Transverse colon (tissue), 4 donors: ENCODE measurements at regions not wholly inside any gene's neighbourhood (a gene's known extent, or its start where the extent isn't known, plus 50 kb on each side); places are given as distances from the start of the nearest gene placed in this dataset.

Experiments used
- DNase-seq: peaks from one replicate; pipeline ENCODE4 v3.0.0-alpha.2; 2019
- H3K27ac ChIP-seq, 4 donors: fragments of 200-600 bp; sonication (generic); 2 replicates each; pipeline ENCODE4 v1.5.1; 2016 to 2018; ENCODE audit warnings: inconsistent platforms in 4 of 4
- H3K27me3 ChIP-seq: fragments of 200-600 bp; sonication (generic); 2 replicates; pipeline ENCODE4 v1.5.1; 2017; ENCODE audit warnings: inconsistent platforms
- H3K36me3 ChIP-seq, 4 donors: fragments of 200-600 bp; sonication (generic); 2 replicates each; pipeline ENCODE4 v1.5.1; 2017 to 2019; ENCODE audit warnings: inconsistent platforms in 4 of 4
- H3K4me1 ChIP-seq, 4 donors: fragments of 200-600 bp; sonication (generic); 2 replicates each; pipeline ENCODE4 v1.5.1; 2017 to 2020; ENCODE audit warnings: inconsistent platforms in 4 of 4
- H3K4me3 ChIP-seq, 4 donors: fragments of 200-600 bp; sonication (generic); 1 replicate in 1 of 4; 2 replicates in 3 of 4; pipeline versions ENCODE4 v1.5.1 to v1.6.1; 2017 to 2019; ENCODE audit warnings: inconsistent platforms in 4 of 4
- H3K9me3 ChIP-seq, 2 donors: fragments of 200-600 bp; sonication (generic); 2 replicates each; pipeline ENCODE4 v1.5.1; 2017 to 2019; ENCODE audit warnings: inconsistent platforms in 2 of 2
- CTCF ChIP-seq, 5 experiments: fragments of 200-600 bp in 3 of 5; fragments of 450-650 bp in 2 of 5; sonication (generic) in 3 of 5; IDR thresholded peaks; 1 replicate in 2 of 5; 2 replicates in 3 of 5; pipeline ENCODE4 v1.5.1; 2016 to 2017; ENCODE audit warnings: antibody characterized with exemption in 5 of 5, inconsistent platforms in 3 of 5, mild to moderate bottlenecking in 2 of 5, moderate library complexity in 1 of 5
- EP300 ChIP-seq: sonication (generic); formaldehyde crosslinking; IDR thresholded peaks from one replicate; pipeline ENCODE4 v1.6.1; 2017; ENCODE audit warnings: antibody characterized with exemption, low read depth
- POLR2A ChIP-seq: fragments of 450-650 bp; IDR thresholded peaks from one replicate; pipeline ENCODE4 v1.6.1; 2016; ENCODE audit warnings: antibody characterized with exemption, mild to moderate bottlenecking, moderate library complexity
- POLR2AphosphoS5 ChIP-seq, 3 donors: sonication (generic); formaldehyde crosslinking; IDR thresholded peaks; one replicate each; pipeline ENCODE4 v1.6.1; 2016; ENCODE audit warnings: antibody characterized with exemption in 3 of 3
- WGBS, 2 donors: methylation state at CpG; one replicate each; pipeline ENCODE4 v1.1.5; 2018; ENCODE audit warnings: low coverage in 1 of 2; 5-methylcytosine and 5-hydroxymethylcytosine counted together
- in situ Hi-C, 4 donors: fragments of 200-750 bp; cut with MboI; loops; one replicate each; pipeline versions ENCODE4 v1.15.0 to v1.15.1; 2017; ENCODE audit warnings: low sequenced_read_pairs in 3 of 4, low pct_ligation_motif_present in 1 of 4, low pct_unique_long_range_greater_than_20kb in 1 of 4
- intact Hi-C: fragments of 100-400 bp; cut with DNase I; formaldehyde crosslinking; loops from one replicate; pipeline ENCODE4 v1.15.1; 2023; ENCODE audit warnings: low total_unique reads

GRCh38 chr11:101363706-101364275 is 220.0 kb downstream of the TRPC6 start:
- no peak overlapping the region for H3K27ac ChIP-seq
- intact Hi-C loops (no loop called here), in situ Hi-C loops (no loop called here)
- WGBS, 2 donors, result 31 to 75% methylated on average over 1 of the region's 1 CpG
- H3K9me3 ChIP-seq, result no peaks in the 10 kb centered on the region
- no peak overlapping the region for H3K4me3 ChIP-seq
- no peak for TF ChIP-seq CTCF (IDR thresholded peaks at IDR 0.05)
- TF ChIP-seq POLR2AphosphoS5 (IDR thresholded peaks at IDR 0.05), result no peak
- no peak for TF ChIP-seq POLR2A
- TF ChIP-seq EP300, result no peak
- DNase-seq, result no peak
- H3K36me3 ChIP-seq, result no peaks in the 10 kb centered on the region
- H3K27me3 ChIP-seq, result no peaks in the 10 kb centered on the region
- no peaks in the 10 kb centered on the region for H3K4me1 ChIP-seq

- WGBS, 2 donors, result 69 to 70% methylated on average over 3 of the region's 3 CpGs
- intact Hi-C loops, result no loop called here
- H3K4me3 ChIP-seq, result no peak overlapping the region
- no peaks in the 10 kb centered on the region for H3K27me3 ChIP-seq
- no peaks in the 10 kb centered on the region for H3K9me3 ChIP-seq
- H3K27ac ChIP-seq, result no peak overlapping the region
- TF ChIP-seq CTCF (IDR thresholded peaks at IDR 0.05), result no peak
- no peak for TF ChIP-seq POLR2AphosphoS5 (IDR thresholded peaks at IDR 0.05)
- TF ChIP-seq POLR2A, result no peak
- no peak for TF ChIP-seq EP300
- no peaks in the 10 kb centered on the region for H3K36me3 ChIP-seq
- H3K4me1 ChIP-seq, result no peaks in the 10 kb centered on the region
- in situ Hi-C loops, result no loop called here
- DNase-seq, result no peak
Measured at GRCh38 chr11:101362643-101363042, 221.2 kb downstream of the TRPC6 start.

- in situ Hi-C loops (no loop called here), intact Hi-C loops (no loop called here)
- H3K27ac ChIP-seq, result no peak overlapping the region
- H3K9me3 ChIP-seq, result no peaks in the 10 kb centered on the region
- H3K4me1 ChIP-seq, result no peaks in the 10 kb centered on the region
- 71 to 79% methylated on average over 1 of the region's 1 CpG for WGBS, 2 donors
- no peak overlapping the region for H3K4me3 ChIP-seq
- H3K27me3 ChIP-seq, result no peaks in the 10 kb centered on the region
- no peak for DNase-seq
- no peaks in the 10 kb centered on the region for H3K36me3 ChIP-seq
- no peak for TF ChIP-seq POLR2AphosphoS5 (IDR thresholded peaks at IDR 0.05)
- no peak for TF ChIP-seq POLR2A
- TF ChIP-seq EP300, result no peak
- TF ChIP-seq CTCF (IDR thresholded peaks at IDR 0.05), result no peak
Measured at GRCh38 chr11:101357771-101358170, 226.0 kb downstream of the TRPC6 start.

GRCh38 chr11:101354801-101355200 is 225.2 kb upstream of the PGR start:
- Histone ChIP-seq H3K36me3 (no peaks in the 10 kb centered on the region), H3K4me1 (no peaks in the 10 kb centered on the region), H3K4me3 (no peak overlapping the region), H3K27ac (no peak overlapping the region), H3K27me3 (no peaks in the 10 kb centered on the region), H3K9me3 (no peaks in the 10 kb centered on the region)
- WGBS, 2 donors, result 54 to 72% methylated on average over 2 to 4 of the region's 4 CpGs
- DNase-seq, result no peak
- in situ Hi-C loops, result no loop called here
- intact Hi-C loops, result no loop called here
- no peak for TF ChIP-seq EP300
- no peak for TF ChIP-seq CTCF (IDR thresholded peaks at IDR 0.05)
- TF ChIP-seq POLR2A, result no peak
- no peak for TF ChIP-seq POLR2AphosphoS5 (IDR thresholded peaks at IDR 0.05)
